ENCODE measurements at regions not wholly inside any gene's neighbourhood (a gene's known extent, or its start where the extent isn't known, plus 50 kb on each side); places are given as distances from the start of the nearest gene placed in this dataset.

DNA sequence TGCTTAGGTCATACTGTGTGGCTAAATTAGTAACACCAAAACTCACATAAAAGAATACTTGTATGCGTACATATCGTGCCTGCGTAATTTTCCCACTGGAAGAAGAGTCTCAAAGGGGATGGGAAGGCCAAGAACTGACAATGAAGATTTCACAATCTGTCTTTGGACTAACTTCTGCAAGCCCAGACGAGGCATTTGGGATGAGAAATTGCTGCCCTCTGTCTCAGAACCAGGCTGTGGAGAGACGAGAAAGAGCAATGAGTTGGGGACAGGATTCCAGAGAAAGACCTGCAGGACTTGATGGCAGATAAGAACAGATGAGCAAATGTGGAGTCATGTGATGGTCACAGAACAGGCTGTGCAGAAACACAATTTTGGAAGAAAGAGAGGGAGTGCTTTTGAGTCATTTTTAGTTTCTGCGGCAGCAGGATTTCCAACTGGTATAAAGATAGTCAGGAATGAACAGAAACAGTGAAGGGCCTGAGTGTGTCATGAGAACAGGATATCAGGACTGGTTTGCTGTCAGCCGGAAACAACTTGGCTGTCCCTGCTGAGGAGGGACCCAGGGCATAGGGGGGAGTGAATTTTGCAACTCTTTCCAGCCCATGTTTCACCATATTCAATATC lies 82.7 kb upstream of the CTSC start:
- TF ChIP-seq JUND (IDR thresholded peaks at IDR 0.05) = no peak
- TF ChIP-seq, protein P1, sequence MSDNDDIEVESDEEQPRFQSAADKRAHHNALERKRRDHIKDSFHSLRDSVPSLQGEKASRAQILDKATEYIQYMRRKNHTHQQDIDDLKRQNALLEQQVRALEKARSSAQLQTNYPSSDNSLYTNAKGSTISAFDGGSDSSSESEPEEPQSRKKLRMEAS (IDR thresholded peaks at IDR 0.05) = no peak
- TF ChIP-seq, protein P2, sequence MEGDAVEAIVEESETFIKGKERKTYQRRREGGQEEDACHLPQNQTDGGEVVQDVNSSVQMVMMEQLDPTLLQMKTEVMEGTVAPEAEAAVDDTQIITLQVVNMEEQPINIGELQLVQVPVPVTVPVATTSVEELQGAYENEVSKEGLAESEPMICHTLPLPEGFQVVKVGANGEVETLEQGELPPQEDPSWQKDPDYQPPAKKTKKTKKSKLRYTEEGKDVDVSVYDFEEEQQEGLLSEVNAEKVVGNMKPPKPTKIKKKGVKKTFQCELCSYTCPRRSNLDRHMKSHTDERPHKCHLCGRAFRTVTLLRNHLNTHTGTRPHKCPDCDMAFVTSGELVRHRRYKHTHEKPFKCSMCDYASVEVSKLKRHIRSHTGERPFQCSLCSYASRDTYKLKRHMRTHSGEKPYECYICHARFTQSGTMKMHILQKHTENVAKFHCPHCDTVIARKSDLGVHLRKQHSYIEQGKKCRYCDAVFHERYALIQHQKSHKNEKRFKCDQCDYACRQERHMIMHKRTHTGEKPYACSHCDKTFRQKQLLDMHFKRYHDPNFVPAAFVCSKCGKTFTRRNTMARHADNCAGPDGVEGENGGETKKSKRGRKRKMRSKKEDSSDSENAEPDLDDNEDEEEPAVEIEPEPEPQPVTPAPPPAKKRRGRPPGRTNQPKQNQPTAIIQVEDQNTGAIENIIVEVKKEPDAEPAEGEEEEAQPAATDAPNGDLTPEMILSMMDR (IDR thresholded peaks at IDR 0.05; ENCODE audit: low read depth, low read length, missing input control) = no peak
